ENCODE measurements at regions not wholly inside any gene's neighbourhood (a gene's known extent, or its start where the extent isn't known, plus 50 kb on each side); places are given as distances from the start of the nearest gene placed in this dataset.

DNA sequence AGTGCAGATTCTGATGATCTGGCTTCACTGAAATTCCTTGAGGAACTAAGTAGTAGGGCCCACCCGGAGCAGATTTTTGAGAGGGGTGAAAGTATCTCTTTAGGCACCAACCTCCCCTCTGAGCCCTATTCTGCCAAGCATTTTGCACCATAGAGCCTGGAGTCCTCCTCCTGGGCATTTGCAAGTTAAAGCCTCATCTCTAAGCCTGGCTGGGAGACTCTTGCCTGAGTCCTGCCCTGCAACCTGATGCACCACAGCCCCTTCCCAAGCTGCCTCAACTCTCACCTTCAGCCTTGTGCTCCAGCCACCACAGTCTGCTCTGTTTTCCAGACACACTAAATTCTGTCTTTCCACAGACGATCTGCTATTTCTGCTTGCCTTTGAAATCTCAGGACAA is 79.6 kb upstream of the PKDCC start:
- no peak for TF ChIP-seq EZH2 (IDR thresholded peaks at IDR 0.05; ENCODE audit: low read length, missing control alignments)
- TF ChIP-seq, protein P1, sequence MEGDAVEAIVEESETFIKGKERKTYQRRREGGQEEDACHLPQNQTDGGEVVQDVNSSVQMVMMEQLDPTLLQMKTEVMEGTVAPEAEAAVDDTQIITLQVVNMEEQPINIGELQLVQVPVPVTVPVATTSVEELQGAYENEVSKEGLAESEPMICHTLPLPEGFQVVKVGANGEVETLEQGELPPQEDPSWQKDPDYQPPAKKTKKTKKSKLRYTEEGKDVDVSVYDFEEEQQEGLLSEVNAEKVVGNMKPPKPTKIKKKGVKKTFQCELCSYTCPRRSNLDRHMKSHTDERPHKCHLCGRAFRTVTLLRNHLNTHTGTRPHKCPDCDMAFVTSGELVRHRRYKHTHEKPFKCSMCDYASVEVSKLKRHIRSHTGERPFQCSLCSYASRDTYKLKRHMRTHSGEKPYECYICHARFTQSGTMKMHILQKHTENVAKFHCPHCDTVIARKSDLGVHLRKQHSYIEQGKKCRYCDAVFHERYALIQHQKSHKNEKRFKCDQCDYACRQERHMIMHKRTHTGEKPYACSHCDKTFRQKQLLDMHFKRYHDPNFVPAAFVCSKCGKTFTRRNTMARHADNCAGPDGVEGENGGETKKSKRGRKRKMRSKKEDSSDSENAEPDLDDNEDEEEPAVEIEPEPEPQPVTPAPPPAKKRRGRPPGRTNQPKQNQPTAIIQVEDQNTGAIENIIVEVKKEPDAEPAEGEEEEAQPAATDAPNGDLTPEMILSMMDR (conservative IDR thresholded peaks at IDR 0.05 in 1 of 2, IDR thresholded peaks at IDR 0.05 in 1 of 2; ENCODE audit: low read depth in 1 of 2, low read length in 2 of 2), result no peak

Measured in fibroblast of lung (primary cell).